ENCODE measurements at regions not wholly inside any gene's neighbourhood (a gene's known extent, or its start where the extent isn't known, plus 50 kb on each side); places are given as distances from the start of the nearest gene placed in this dataset.
"Not testable (repeated sequence)": the region's sequence is repeated elsewhere in the genome, so short reads cannot be mapped to it uniquely, and the experiment has no call there.

GRCh38 chr22:22329792-22330191 lies 85.2 kb downstream of the VPREB1 start:
- DNase-seq = no peak
- H3K9me3 ChIP-seq = no peaks in the 10 kb centered on the region
- peaks cover 6 to 52% (median 24%) of the 10 kb centered on the region in 3 donors for H3K27me3 ChIP-seq
- intact Hi-C loops (cut with DNase I; ENCODE audit: low total_unique reads) (no loop called here), in situ Hi-C loops (cut with MboI; ENCODE audit: low sequenced_read_pairs in 4 of 4) (no loop called here)
- H3K4me1 ChIP-seq = no peaks in the 10 kb centered on the region
- no peak for ATAC-seq
- no peak for TF ChIP-seq POLR2A (IDR thresholded peaks at IDR 0.05)
- TF ChIP-seq, protein P1, sequence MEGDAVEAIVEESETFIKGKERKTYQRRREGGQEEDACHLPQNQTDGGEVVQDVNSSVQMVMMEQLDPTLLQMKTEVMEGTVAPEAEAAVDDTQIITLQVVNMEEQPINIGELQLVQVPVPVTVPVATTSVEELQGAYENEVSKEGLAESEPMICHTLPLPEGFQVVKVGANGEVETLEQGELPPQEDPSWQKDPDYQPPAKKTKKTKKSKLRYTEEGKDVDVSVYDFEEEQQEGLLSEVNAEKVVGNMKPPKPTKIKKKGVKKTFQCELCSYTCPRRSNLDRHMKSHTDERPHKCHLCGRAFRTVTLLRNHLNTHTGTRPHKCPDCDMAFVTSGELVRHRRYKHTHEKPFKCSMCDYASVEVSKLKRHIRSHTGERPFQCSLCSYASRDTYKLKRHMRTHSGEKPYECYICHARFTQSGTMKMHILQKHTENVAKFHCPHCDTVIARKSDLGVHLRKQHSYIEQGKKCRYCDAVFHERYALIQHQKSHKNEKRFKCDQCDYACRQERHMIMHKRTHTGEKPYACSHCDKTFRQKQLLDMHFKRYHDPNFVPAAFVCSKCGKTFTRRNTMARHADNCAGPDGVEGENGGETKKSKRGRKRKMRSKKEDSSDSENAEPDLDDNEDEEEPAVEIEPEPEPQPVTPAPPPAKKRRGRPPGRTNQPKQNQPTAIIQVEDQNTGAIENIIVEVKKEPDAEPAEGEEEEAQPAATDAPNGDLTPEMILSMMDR (IDR thresholded peaks at IDR 0.05 in 4 of 5, conservative IDR thresholded peaks at IDR 0.05 in 1 of 5) = no peak
- no peak overlapping the region for H3K27ac ChIP-seq
- no peaks in the 10 kb centered on the region for H3K36me3 ChIP-seq
- no peak overlapping the region for H3K4me3 ChIP-seq

GRCh38 chr22:22335640-22336039 lies 91.1 kb downstream of the VPREB1 start:
- in situ Hi-C loops (cut with MboI; ENCODE audit: low sequenced_read_pairs in 4 of 4); intact Hi-C loops (cut with DNase I; ENCODE audit: low total_unique reads); H3K27ac ChIP-seq; DNase-seq; H3K4me3 ChIP-seq; H3K36me3 ChIP-seq; H3K9me3 ChIP-seq; H3K4me1 ChIP-seq; ATAC-seq: not testable (repeated sequence)
- H3K27me3 ChIP-seq = peaks cover 19 to 64% (median 25%) of the 10 kb centered on the region in 3 donors

DNA sequence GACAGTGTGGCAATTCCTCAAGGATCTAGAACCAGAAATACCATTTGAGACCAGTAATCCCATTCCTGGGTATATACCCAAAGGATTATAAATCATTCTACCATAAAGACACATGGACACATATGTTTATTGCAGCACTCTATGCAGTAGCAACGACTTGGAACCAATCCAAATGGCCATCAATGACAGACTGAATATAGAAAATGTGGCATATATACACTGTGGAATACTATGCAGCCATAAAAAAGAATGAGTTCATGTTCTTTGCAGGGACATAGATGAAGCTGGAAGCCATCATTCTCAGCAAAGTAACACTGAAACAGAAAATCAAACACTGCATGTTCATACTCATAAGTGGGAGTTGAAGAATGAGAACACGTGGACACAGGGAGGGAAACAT lies 91.7 kb downstream of the VPREB1 start:
- ATAC-seq; H3K4me3 ChIP-seq; H3K27ac ChIP-seq; H3K9me3 ChIP-seq; H3K4me1 ChIP-seq; DNase-seq; H3K36me3 ChIP-seq; in situ Hi-C loops (cut with MboI; ENCODE audit: low sequenced_read_pairs in 4 of 4); intact Hi-C loops (cut with DNase I; ENCODE audit: low total_unique reads): not testable (repeated sequence)
- peaks cover 16 to 58% (median 25%) of the 10 kb centered on the region in 3 donors for H3K27me3 ChIP-seq

DNA sequence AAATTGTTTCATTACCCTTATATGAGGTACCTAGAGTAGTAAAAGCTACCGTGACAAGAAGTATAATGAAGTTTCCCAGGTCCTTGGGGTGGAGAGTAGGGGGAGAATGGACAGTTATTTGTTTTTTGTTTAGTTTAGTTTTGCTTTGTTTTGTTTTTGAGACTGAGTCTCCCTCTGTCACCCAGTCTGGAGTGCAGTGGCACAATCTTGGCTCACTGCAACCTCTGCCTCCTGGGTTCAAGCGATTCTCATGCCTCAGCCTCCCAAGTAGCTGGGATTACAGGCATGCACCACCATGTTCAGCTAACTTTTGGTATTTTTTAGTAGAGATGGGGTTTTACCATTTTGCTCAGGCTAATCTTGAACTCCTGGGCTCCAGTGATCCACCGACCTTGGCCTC lies 94.2 kb downstream of the VPREB1 start:
- H3K27ac ChIP-seq; H3K36me3 ChIP-seq; H3K4me3 ChIP-seq; ATAC-seq; H3K9me3 ChIP-seq; intact Hi-C loops (cut with DNase I; ENCODE audit: low total_unique reads); in situ Hi-C loops (cut with MboI; ENCODE audit: low sequenced_read_pairs in 4 of 4); DNase-seq; H3K4me1 ChIP-seq: not testable (repeated sequence)
- H3K27me3 ChIP-seq = peaks cover 7 to 40% (median 19%) of the 10 kb centered on the region in 3 donors

- Histone ChIP-seq H3K27me3 (peaks cover 7 to 20% (median 12%) of the 10 kb centered on the region in 3 donors), H3K4me3 (no peak overlapping the region), H3K9me3 (no peaks in the 10 kb centered on the region), H3K27ac (no peak overlapping the region), H3K4me1 (no peaks in the 10 kb centered on the region), H3K36me3 (no peaks in the 10 kb centered on the region)
- TF ChIP-seq POLR2A (IDR thresholded peaks at IDR 0.05) = no peak
- TF ChIP-seq, protein P1 (IDR thresholded peaks at IDR 0.05 in 4 of 5, conservative IDR thresholded peaks at IDR 0.05 in 1 of 5) = no peak
- DNase-seq (no peak), ATAC-seq (no peak)
- in situ Hi-C loops (cut with MboI; ENCODE audit: low sequenced_read_pairs in 4 of 4) (no loop called here), intact Hi-C loops (cut with DNase I; ENCODE audit: low total_unique reads) (no loop called here)
These were observed 97.2 kb downstream of the VPREB1 start for GRCh38 chr22:22341736-22342135.

DNA sequence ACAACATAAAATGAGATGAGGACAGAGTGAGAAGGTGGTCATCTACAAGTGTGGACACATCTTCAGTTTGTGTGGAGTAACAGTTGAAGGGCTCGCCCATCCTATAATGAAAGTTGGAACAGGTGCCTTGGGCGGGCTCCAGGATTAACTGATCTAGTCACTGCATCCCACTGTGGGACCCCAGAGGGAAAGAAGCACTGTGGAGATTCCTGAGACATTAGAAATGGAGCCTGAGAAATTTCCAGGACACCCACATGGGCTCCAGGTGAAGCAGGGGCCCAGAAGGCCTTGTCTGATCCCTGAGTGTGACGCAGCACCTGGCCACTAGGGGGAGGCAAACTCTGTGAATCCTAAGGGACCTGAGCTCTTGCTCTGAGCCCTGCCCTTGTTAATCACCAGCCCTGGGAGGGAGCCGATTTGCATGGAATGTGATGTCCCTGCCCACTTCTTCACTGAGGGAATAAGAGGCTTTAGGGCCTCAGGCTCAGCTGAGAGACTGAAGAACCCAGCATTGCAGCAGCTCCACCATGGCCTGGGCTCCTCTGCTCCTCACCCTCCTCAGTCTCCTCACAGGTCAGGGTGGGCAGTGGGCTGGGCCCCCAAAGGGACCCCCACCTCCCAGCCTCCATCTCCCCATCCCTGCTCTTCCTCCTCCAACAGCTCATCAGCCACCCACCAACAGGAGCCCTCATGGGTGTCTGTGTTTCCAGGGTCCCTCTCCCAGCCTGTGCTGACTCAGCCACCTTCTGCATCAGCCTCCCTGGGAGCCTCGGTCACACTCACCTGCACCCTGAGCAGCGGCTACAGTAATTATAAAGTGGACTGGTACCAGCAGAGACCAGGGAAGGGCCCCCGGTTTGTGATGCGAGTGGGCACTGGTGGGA lies 98.4 kb downstream of the VPREB1 start:
- no peak for DNase-seq
- TF ChIP-seq, protein P1 (IDR thresholded peaks at IDR 0.05 in 4 of 5, conservative IDR thresholded peaks at IDR 0.05 in 1 of 5) = peak in 4 of 5 experiments; percentile 33 to 70 (median 66)
- no peak for TF ChIP-seq POLR2A (IDR thresholded peaks at IDR 0.05)
- Histone ChIP-seq H3K9me3 (no peaks in the 10 kb centered on the region), H3K36me3 (no peaks in the 10 kb centered on the region), H3K4me1 (no peaks in the 10 kb centered on the region), H3K4me3 (no peak overlapping the region), H3K27me3 (peaks cover 0 to 11% (median 7%) of the 10 kb centered on the region in 3 donors), H3K27ac (no peak overlapping the region)
- ATAC-seq = no peak
- intact Hi-C loops (cut with DNase I; ENCODE audit: low total_unique reads) = no loop called here
- in situ Hi-C loops (cut with MboI; ENCODE audit: low sequenced_read_pairs in 4 of 4) = no loop called here

Data from gastrocnemius medialis (tissue), 4 donors.